Neural progenitor cell (in vitro differentiated cells): ENCODE measurements at regions not wholly inside any gene's neighbourhood (a gene's known extent, or its start where the extent isn't known, plus 50 kb on each side); places are given as distances from the start of the nearest gene placed in this dataset.

ENCODE experiments used
- EZH2 ChIP-seq: fragments of 200-600 bp; sonication (generic); IDR thresholded peaks from 2 replicates; pipeline ENCODE4 v1.6.1; 2017; ENCODE audit warnings: antibody characterized with exemption, mild to moderate bottlenecking, moderate library complexity
- EZH2phosphoT487 ChIP-seq: fragments of 200-600 bp; sonication (generic); IDR thresholded peaks from 2 replicates; pipeline ENCODE4 v1.6.1; 2017; ENCODE audit warnings: antibody characterized with exemption
- TF ChIP-seq, protein P1 (sequence below): fragments of 200-600 bp; sonication (generic); IDR thresholded peaks from 2 replicates; pipeline ENCODE4 v1.5.1; 2017; ENCODE audit warnings: antibody characterized with exemption, mild to moderate bottlenecking

DNA sequence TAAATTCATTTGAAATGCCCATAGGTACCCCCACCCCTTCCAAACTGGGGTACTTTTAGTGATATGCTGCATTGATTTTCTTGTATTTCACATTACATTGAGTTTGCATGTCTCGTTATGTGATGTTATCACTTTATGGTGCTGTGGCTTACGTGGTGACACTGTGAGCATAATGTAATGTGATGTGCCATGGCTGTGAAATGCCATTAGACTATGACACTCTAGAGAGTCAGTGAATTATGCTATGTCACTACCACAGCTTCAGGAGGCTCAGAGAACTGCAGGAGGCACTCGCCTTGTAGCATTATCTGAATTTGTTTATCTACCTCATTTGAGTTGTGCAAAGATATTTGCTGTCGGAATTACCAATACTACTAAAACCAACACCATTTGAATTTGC, 590.1 kb upstream of the SLC10A2 start:
- TF ChIP-seq, protein P1, sequence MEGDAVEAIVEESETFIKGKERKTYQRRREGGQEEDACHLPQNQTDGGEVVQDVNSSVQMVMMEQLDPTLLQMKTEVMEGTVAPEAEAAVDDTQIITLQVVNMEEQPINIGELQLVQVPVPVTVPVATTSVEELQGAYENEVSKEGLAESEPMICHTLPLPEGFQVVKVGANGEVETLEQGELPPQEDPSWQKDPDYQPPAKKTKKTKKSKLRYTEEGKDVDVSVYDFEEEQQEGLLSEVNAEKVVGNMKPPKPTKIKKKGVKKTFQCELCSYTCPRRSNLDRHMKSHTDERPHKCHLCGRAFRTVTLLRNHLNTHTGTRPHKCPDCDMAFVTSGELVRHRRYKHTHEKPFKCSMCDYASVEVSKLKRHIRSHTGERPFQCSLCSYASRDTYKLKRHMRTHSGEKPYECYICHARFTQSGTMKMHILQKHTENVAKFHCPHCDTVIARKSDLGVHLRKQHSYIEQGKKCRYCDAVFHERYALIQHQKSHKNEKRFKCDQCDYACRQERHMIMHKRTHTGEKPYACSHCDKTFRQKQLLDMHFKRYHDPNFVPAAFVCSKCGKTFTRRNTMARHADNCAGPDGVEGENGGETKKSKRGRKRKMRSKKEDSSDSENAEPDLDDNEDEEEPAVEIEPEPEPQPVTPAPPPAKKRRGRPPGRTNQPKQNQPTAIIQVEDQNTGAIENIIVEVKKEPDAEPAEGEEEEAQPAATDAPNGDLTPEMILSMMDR: no peak
- TF ChIP-seq EZH2 (no peak), EZH2phosphoT487 (no peak)
